Psoas muscle (tissue), 7 donors: ENCODE measurements at regions not wholly inside any gene's neighbourhood (a gene's known extent, or its start where the extent isn't known, plus 50 kb on each side); places are given as distances from the start of the nearest gene placed in this dataset.

Experiments used
- ATAC-seq, 4 donors: fragments of 200-7000 bp; cut with Tn5 transposase; one replicate each; pipeline ENCODE4 v1.9.1; 2020; ENCODE audit warnings: moderate library complexity in 3 of 4, mild to moderate bottlenecking in 2 of 4
- DNase-seq, 2 donors: peaks; one replicate each; pipeline ENCODE4 v3.0.0-alpha.2; 2020
- H3K27ac ChIP-seq: fragments of 200-600 bp; one replicate; pipeline ENCODE4 v1.8.0; 2022
- H3K27me3 ChIP-seq, 3 donors: fragments of 200-600 bp in 1 of 3; one replicate each; pipeline versions ENCODE4 v1.6.1 to v1.8.0; 2013 to 2022; ENCODE audit warnings: low read length in 2 of 3, mild to moderate bottlenecking in 2 of 3, moderate library complexity in 1 of 3; ENCODE audit not compliant: insufficient read depth in 3 of 3
- H3K36me3 ChIP-seq, 2 donors: fragments of 200-600 bp in 1 of 2; one replicate each; pipeline versions ENCODE4 v1.6.1 to v1.8.0; 2013 to 2022; ENCODE audit warnings: low read depth in 1 of 2, mild to moderate bottlenecking in 1 of 2, moderate library complexity in 1 of 2; ENCODE audit not compliant: insufficient read depth in 1 of 2
- H3K4me1 ChIP-seq: fragments of 200-600 bp; one replicate; pipeline ENCODE4 v1.8.0; 2022
- H3K4me3 ChIP-seq: fragments of 200-600 bp; one replicate; pipeline ENCODE4 v1.8.0; 2022; ENCODE audit warnings: mild to moderate bottlenecking
- H3K9me3 ChIP-seq: fragments of 200-600 bp; one replicate; pipeline ENCODE4 v1.8.0; 2022
- WGBS, 3 donors: extraction: QIAGEN DNeasy Blood & Tissue Kit; methylation state at CpG; one replicate each; pipeline versions ENCODE4 v1.1.6 to v1.1.7; 2013; 5-methylcytosine and 5-hydroxymethylcytosine counted together
- intact Hi-C, 2 donors: fragments of 100-400 bp; cut with DNase I; formaldehyde crosslinking; loops; one replicate each; pipeline versions ENCODE4 v1.11.0 to v1.14.2; 2022
- TF ChIP-seq, protein P1 (sequence below): fragments of 200-600 bp; IDR thresholded peaks from one replicate; pipeline ENCODE4 v1.8.0; 2022; ENCODE audit warnings: antibody characterized with exemption
- donor health status: healthy with polysubstance abuse.
- donor health status: DM: no; HTN: no; CAD: no; lungs with moderate emphysema.
- donor health status: Bipolar disorder and iron deficiency.
- donor health status: healthy.
- donor health status: DM: yes; HTN: yes; CAD: no.
- donor health status: DM: no; HTN: no; CAD: no.
- donor health status: DM: yes; HTN: yes; CAD: no.

- H3K36me3 ChIP-seq = no peaks in the 10 kb centered on the region
- H3K4me1 ChIP-seq = no peaks in the 10 kb centered on the region
- 91 to 93% (median 93%) methylated on average over 5 of the region's 5 CpGs for WGBS, 3 donors
- no peaks in the 10 kb centered on the region for H3K27me3 ChIP-seq
- no peak overlapping the region for H3K27ac ChIP-seq
- H3K4me3 ChIP-seq = no peak overlapping the region
- H3K9me3 ChIP-seq = no peaks in the 10 kb centered on the region
- DNase-seq (no peak), ATAC-seq (no peak)
- intact Hi-C loops = no loop called here
- TF ChIP-seq, protein P1, sequence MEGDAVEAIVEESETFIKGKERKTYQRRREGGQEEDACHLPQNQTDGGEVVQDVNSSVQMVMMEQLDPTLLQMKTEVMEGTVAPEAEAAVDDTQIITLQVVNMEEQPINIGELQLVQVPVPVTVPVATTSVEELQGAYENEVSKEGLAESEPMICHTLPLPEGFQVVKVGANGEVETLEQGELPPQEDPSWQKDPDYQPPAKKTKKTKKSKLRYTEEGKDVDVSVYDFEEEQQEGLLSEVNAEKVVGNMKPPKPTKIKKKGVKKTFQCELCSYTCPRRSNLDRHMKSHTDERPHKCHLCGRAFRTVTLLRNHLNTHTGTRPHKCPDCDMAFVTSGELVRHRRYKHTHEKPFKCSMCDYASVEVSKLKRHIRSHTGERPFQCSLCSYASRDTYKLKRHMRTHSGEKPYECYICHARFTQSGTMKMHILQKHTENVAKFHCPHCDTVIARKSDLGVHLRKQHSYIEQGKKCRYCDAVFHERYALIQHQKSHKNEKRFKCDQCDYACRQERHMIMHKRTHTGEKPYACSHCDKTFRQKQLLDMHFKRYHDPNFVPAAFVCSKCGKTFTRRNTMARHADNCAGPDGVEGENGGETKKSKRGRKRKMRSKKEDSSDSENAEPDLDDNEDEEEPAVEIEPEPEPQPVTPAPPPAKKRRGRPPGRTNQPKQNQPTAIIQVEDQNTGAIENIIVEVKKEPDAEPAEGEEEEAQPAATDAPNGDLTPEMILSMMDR = no peak
Measured at GRCh38 chr10:63066606-63067005, 66.5 kb upstream of the NRBF2 start.

DNA sequence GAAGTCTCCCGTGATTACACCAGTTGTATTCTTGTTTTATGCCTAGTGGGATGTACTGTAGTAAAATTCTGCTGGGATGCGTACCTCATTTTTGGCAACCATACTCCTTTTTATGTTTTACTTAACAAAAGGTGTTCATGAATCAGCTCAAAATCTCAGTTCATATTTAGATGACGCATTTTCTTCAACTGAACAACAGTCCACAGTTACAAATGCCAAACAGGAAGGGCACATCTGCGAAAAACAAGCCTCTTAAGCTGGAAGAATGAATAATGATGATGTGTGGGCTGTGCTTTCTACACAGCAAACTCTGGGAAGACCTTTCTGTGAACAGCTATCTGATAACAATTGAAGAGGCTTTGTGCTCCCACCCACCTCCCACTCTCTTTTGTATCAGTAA, 68.4 kb upstream of the NRBF2 start:
- TF ChIP-seq, protein P1 = no peak
- WGBS, 3 donors = 50 to 55% (median 52%) methylated on average over 4 of the region's 4 CpGs
- no peaks in the 10 kb centered on the region for H3K4me1 ChIP-seq
- ATAC-seq (no peak), DNase-seq (no peak)
- H3K27me3 ChIP-seq = no peaks in the 10 kb centered on the region
- no peak overlapping the region for H3K27ac ChIP-seq
- H3K4me3 ChIP-seq = no peak overlapping the region
- no peaks in the 10 kb centered on the region for H3K36me3 ChIP-seq
- intact Hi-C loops = no loop called here
- H3K9me3 ChIP-seq = no peaks in the 10 kb centered on the region

DNA sequence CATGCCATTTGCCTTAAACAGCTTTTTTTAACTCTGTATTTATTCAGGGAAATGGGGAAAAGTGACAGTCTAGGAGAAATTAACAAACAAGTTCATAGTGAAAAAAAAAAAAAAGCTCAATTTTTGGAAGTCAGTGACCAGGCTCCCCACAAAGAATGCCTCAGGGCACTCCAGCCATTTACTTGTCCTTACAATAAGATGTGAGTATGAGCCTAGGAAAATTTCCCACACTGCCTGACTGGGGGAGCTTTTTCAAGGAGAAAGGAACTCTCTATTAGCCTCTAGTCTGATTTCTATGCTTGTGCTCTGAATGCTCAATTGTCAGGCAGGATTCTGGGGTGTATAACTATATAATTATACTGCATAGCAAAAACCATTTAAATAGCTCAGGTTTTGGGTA, 74.9 kb upstream of the NRBF2 start:
- no peaks in the 10 kb centered on the region for H3K4me1 ChIP-seq
- intact Hi-C loops = no loop called here
- ATAC-seq (no peak), DNase-seq (no peak)
- H3K9me3 ChIP-seq = no peaks in the 10 kb centered on the region
- H3K36me3 ChIP-seq = no peaks in the 10 kb centered on the region
- no peak overlapping the region for H3K27ac ChIP-seq
- TF ChIP-seq, protein P1 = no peak
- H3K4me3 ChIP-seq = no peak overlapping the region
- no peaks in the 10 kb centered on the region for H3K27me3 ChIP-seq

DNA sequence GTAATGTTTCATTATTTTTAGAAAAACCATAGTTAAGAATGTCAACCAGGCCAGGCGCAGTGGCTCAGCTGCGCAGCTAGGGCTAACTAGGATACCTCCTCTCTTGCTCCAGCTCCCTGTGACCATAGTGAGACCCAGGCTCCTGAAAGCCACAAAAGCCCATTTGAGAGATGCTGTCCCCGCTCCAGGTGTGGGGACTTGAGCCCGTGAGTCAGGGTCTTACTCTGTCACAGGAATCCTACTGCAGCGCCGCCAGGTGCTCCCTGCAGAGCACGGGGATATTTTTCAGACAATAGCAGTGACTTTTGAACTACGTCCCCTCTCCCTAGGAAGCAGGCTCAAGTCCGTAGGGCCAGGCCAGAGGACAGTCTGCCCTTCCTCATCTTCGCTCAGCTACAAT, 75.6 kb upstream of the NRBF2 start:
- Histone ChIP-seq H3K4me1 (no peaks in the 10 kb centered on the region), H3K4me3 (no peak overlapping the region), H3K27me3 (no peaks in the 10 kb centered on the region), H3K36me3 (no peaks in the 10 kb centered on the region), H3K27ac (no peak overlapping the region), H3K9me3 (no peaks in the 10 kb centered on the region)
- 85% methylated on average over 10 of the region's 10 CpGs for WGBS, 3 donors
- ATAC-seq = no peak
- intact Hi-C loops = no loop called here
- DNase-seq = no peak
- TF ChIP-seq, protein P1 = no peak

DNA sequence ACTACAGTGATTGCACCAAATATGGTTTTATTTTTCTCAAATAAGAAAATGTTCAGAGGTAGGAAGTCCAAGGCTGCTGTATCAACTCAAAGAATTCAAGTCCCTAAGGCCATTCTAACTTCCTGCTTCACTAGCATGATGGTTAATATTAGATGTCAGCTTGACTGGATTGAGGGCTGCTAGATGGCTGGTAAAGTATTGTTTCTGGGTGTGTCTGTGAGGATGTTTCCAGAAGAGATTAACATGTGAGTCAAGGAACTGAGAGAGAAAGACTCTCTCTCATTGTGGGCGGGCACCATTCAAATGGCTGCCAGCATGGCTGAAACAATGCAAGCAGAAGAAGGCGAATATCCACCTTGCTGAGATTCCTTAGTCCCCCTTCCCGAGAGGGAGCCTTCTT, 77.4 kb upstream of the NRBF2 start:
- Histone ChIP-seq H3K9me3 (no peaks in the 10 kb centered on the region), H3K27ac (no peak overlapping the region), H3K4me1 (no peaks in the 10 kb centered on the region), H3K27me3 (no peaks in the 10 kb centered on the region), H3K4me3 (no peak overlapping the region), H3K36me3 (no peaks in the 10 kb centered on the region)
- 91 to 94% (median 91%) methylated on average over 3 of the region's 3 CpGs for WGBS, 3 donors
- TF ChIP-seq, protein P1 = no peak
- DNase-seq = no peak
- ATAC-seq = no peak
- intact Hi-C loops = no loop called here
